GM12878 (cell line): ENCODE measurements at regions not wholly inside any gene's neighbourhood (a gene's known extent, or its start where the extent isn't known, plus 50 kb on each side); places are given as distances from the start of the nearest gene placed in this dataset.

Source experiments
- ATAC-seq: fragments of 200-7000 bp; cut with Tn5 transposase; 3 replicates; pipeline ENCODE4 v1.9.1; 2020; ENCODE audit warnings: mild to moderate bottlenecking, moderate library complexity
- BruUV-seq: library from RNA; stranded (reverse); fragments of 400-500 nt; replicated peaks from 2 replicates; lab custom pipeline; 2021; lab: Mats Ljungman, UMichigan
- CTCF ChIA-PET: fragments of 300-600 bp; sonication (Branson Sonifier 250); formaldehyde crosslinking; extraction: SDS; loops from one replicate; lab custom pipeline; 2021; ENCODE audit warnings: inconsistent platforms; lab: Yijun Ruan, JAX
- POLR2A ChIA-PET: fragments of 350-600 bp; formaldehyde crosslinking; extraction: SDS; loops from one replicate; lab custom pipeline; 2021; ENCODE audit warnings: inconsistent platforms; lab: Charles Lee
- RAD21 ChIA-PET: fragments of 300-600 bp; sonication (Branson Sonifier 250); formaldehyde crosslinking; loops from one replicate; lab custom pipeline; 2023; ENCODE audit warnings: antibody characterized with exemption; ENCODE audit not compliant: unreplicated experiment; lab: Charles Lee
- SMC1A ChIA-PET: fragments of 300-600 bp; sonication (Branson Sonifier 250); formaldehyde crosslinking; loops from one replicate; lab custom pipeline; 2023; ENCODE audit not compliant: unreplicated experiment, uncharacterized antibody; lab: Charles Lee
- DNase-seq: peaks from one replicate; pipeline ENCODE4 v3.0.0-alpha.2; 2011; ENCODE audit warnings: low read depth, low spot score
- FAIRE-seq: peaks from 3 replicates; lab custom pipeline; 2011; peaks lifted over from hg19 to GRCh38; lab: Jason Lieb, UNC
- H2AFZ ChIP-seq: 2 replicates; pipeline ENCODE4 v1.6.0; 2011; ENCODE audit warnings: low read depth, low read length, control low read depth; ENCODE audit not compliant: control insufficient read depth
- H3K27ac ChIP-seq: 2 replicates; pipeline ENCODE4 v1.5.1; 2011; ENCODE audit warnings: control low read depth; ENCODE audit not compliant: control insufficient read depth, insufficient read depth
- H3K27me3 ChIP-seq, 2 experiments: replicated peaks in 1 of 2; 2 replicates each; pipeline versions ENCODE4 v1.6.0 to v1.6.1; 2011; ENCODE audit warnings: low read length in 1 of 2; ENCODE audit not compliant: control insufficient read depth in 2 of 2, insufficient read depth in 2 of 2
- H3K36me3 ChIP-seq, 2 experiments: 2 replicates each; pipeline ENCODE4 v1.5.1; 2011; ENCODE audit warnings: low read length in 1 of 2; ENCODE audit not compliant: control insufficient read depth in 2 of 2, insufficient read depth in 2 of 2
- H3K4me1 ChIP-seq: 2 replicates; pipeline ENCODE4 v1.6.1; 2011; ENCODE audit warnings: mild to moderate bottlenecking, low read length, moderate library complexity, mixed read lengths; ENCODE audit not compliant: control insufficient read depth, insufficient read depth
- H3K4me2 ChIP-seq: 2 replicates; pipeline ENCODE4 v1.6.0; 2011; ENCODE audit warnings: control low read depth; ENCODE audit not compliant: control insufficient read depth, insufficient read depth
- H3K4me3 ChIP-seq: fragments of 200-600 bp; sonication (generic); 2 replicates; pipeline ENCODE4 v1.5.1; 2016
- H3K79me2 ChIP-seq: 2 replicates; pipeline ENCODE4 v1.6.0; 2011; ENCODE audit warnings: low read length; ENCODE audit not compliant: control insufficient read depth, insufficient read depth
- H3K9ac ChIP-seq: 2 replicates; pipeline ENCODE4 v1.8.0; 2011; ENCODE audit warnings: low read length, control low read depth, mixed read lengths; ENCODE audit not compliant: control insufficient read depth, insufficient read depth
- H3K9me3 ChIP-seq: replicated peaks from 3 replicates; pipeline ENCODE4 v1.5.1; 2011; ENCODE audit warnings: mild to moderate bottlenecking, low read length; ENCODE audit not compliant: control insufficient read depth, insufficient read depth
- H4K20me1 ChIP-seq: 2 replicates; pipeline ENCODE4 v1.6.0; 2011; ENCODE audit not compliant: control insufficient read depth, insufficient read depth
- ATF7 ChIP-seq: fragments of 450-650 bp; IDR thresholded peaks from 2 replicates; pipeline ENCODE4 v1.6.1; 2016; ENCODE audit warnings: low read depth, mild to moderate bottlenecking
- CEBPB ChIP-seq, 2 experiments: fragments of 150-350 bp in 1 of 2; IDR thresholded peaks; 2 replicates each; pipeline ENCODE4 v1.6.1; 2012 to 2014; ENCODE audit warnings: low read depth in 2 of 2, low read length in 2 of 2, borderline replicate concordance in 1 of 2, inconsistent platforms in 1 of 2
- ESRRA ChIP-seq: IDR thresholded peaks from 2 replicates; pipeline ENCODE4 v1.6.1; 2012; ENCODE audit warnings: mild to moderate bottlenecking, low read length, improper control_type of control experiment
- IKZF1 ChIP-seq: fragments of 450-650 bp; conservative IDR thresholded peaks from 2 replicates; pipeline ENCODE4 v1.6.1; 2017; ENCODE audit warnings: antibody characterized with exemption, mild to moderate bottlenecking
- KDM1A ChIP-seq: fragments of 200-600 bp; sonication (generic); IDR thresholded peaks from 2 replicates; pipeline ENCODE4 v1.6.1; 2016; ENCODE audit warnings: borderline replicate concordance
- SRF ChIP-seq, 2 experiments: IDR thresholded peaks; 2 replicates each; pipeline ENCODE4 v1.6.1; 2011; ENCODE audit warnings: low read depth in 2 of 2, low read length in 2 of 2, mild to moderate bottlenecking in 1 of 2, moderate library complexity in 1 of 2
- ZNF274 ChIP-seq: IDR thresholded peaks from one replicate; pipeline ENCODE4 v1.8.0; 2011; ENCODE audit not compliant: insufficient read length, insufficient read depth
- WGBS: methylation state at CpG from one replicate; pipeline ENCODE4 v1.1.6; 2016; ENCODE audit warnings: low lambda C conversion rate; ENCODE audit not compliant: insufficient replicate concordance, insufficient coverage; ENCODE audit errors: missing lambda C conversion rate; 5-methylcytosine and 5-hydroxymethylcytosine counted together
- in situ Hi-C: fragments of 300-500 bp; cut with MboI; formaldehyde crosslinking; loops from 9 replicates; pipeline ENCODE4 v1.14.3; 2018; ENCODE audit warnings: mixed read lengths
- intact Hi-C: fragments of 100-400 bp; cut with micrococcal nuclease; formaldehyde crosslinking; loops from one replicate; pipeline ENCODE4 v1.14.2; 2022; ENCODE audit not compliant: unreplicated experiment
- TF ChIP-seq, protein P1 (sequence below): fragments of 450-650 bp; IDR thresholded peaks from 2 replicates; pipeline ENCODE4 v1.6.1; 2017; ENCODE audit warnings: borderline replicate concordance
- TF ChIP-seq, protein P2 (sequence below): fragments of 450-650 bp; IDR thresholded peaks from 2 replicates; pipeline ENCODE4 v1.6.1; 2016; ENCODE audit warnings: mild to moderate bottlenecking
- TF ChIP-seq, protein P3 (sequence below): fragments of 450-650 bp; IDR thresholded peaks from 2 replicates; pipeline ENCODE4 v1.6.1; 2018; ENCODE audit warnings: borderline replicate concordance, mild to moderate bottlenecking; ENCODE audit not compliant: partially characterized antibody
- TF ChIP-seq, protein P4 (sequence below): fragments of 450-650 bp; IDR thresholded peaks from 2 replicates; pipeline ENCODE4 v1.6.1; 2016; ENCODE audit warnings: mild to moderate bottlenecking, moderate library complexity, borderline replicate concordance
- TF ChIP-seq, protein P5 (sequence below): IDR thresholded peaks from 2 replicates; pipeline ENCODE4 v1.6.1; 2011; ENCODE audit warnings: mild to moderate bottlenecking, low read depth, low read length, moderate library complexity; ENCODE audit not compliant: insufficient replicate concordance

DNA sequence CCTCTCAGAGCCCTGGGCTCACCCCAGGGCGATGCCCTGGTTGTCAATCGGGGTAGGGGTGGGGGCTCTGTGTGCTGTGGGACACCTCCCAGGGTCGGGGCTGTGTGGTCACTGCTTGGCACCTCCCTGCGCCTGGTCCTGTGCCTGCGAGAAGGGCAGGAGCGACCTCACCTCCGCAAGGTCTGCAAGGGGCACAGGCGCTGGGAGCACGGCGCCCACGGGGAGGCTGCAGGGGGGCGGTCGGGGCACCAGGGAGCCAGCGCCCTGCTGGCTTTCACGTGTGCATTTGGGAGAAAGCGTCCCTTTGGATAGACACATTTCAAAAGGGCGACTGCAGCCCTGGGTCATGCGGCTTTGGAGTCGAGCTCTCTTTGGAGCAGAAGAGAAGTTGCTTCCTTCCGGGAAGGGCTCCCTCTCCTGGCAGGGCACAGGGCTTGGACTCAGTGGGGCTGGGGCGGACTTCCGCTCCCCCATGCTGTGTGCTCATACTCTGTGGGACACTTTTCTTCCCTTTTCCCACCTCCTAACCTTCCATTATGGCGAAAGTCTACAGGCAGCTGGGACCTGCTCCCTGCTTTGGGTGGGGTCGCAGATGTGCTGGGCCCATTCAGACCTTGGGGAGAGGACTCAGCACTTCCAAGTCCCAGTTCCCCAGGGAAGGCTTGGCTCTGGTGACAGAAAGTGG lies 52.9 kb upstream of the SLC28A3 start:
- intact Hi-C loops, result no loop called here
- RAD21 ChIA-PET, result interaction anchor here (0.8 kb wide), 1 partner anchor 11 kb away, joined by 3 read pairs; no protein-coding TSS in a partner anchor
- POLR2A ChIA-PET, result no interaction called here
- TF ChIP-seq, protein P1, sequence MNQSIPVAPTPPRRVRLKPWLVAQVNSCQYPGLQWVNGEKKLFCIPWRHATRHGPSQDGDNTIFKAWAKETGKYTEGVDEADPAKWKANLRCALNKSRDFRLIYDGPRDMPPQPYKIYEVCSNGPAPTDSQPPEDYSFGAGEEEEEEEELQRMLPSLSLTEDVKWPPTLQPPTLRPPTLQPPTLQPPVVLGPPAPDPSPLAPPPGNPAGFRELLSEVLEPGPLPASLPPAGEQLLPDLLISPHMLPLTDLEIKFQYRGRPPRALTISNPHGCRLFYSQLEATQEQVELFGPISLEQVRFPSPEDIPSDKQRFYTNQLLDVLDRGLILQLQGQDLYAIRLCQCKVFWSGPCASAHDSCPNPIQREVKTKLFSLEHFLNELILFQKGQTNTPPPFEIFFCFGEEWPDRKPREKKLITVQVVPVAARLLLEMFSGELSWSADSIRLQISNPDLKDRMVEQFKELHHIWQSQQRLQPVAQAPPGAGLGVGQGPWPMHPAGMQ, result no peak
- TF ChIP-seq, protein P2, sequence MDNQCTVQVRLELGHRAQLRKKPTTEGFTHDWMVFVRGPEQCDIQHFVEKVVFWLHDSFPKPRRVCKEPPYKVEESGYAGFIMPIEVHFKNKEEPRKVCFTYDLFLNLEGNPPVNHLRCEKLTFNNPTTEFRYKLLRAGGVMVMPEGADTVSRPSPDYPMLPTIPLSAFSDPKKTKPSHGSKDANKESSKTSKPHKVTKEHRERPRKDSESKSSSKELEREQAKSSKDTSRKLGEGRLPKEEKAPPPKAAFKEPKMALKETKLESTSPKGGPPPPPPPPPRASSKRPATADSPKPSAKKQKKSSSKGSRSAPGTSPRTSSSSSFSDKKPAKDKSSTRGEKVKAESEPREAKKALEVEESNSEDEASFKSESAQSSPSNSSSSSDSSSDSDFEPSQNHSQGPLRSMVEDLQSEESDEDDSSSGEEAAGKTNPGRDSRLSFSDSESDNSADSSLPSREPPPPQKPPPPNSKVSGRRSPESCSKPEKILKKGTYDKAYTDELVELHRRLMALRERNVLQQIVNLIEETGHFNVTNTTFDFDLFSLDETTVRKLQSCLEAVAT, result no peak
- TF ChIP-seq, protein P3, sequence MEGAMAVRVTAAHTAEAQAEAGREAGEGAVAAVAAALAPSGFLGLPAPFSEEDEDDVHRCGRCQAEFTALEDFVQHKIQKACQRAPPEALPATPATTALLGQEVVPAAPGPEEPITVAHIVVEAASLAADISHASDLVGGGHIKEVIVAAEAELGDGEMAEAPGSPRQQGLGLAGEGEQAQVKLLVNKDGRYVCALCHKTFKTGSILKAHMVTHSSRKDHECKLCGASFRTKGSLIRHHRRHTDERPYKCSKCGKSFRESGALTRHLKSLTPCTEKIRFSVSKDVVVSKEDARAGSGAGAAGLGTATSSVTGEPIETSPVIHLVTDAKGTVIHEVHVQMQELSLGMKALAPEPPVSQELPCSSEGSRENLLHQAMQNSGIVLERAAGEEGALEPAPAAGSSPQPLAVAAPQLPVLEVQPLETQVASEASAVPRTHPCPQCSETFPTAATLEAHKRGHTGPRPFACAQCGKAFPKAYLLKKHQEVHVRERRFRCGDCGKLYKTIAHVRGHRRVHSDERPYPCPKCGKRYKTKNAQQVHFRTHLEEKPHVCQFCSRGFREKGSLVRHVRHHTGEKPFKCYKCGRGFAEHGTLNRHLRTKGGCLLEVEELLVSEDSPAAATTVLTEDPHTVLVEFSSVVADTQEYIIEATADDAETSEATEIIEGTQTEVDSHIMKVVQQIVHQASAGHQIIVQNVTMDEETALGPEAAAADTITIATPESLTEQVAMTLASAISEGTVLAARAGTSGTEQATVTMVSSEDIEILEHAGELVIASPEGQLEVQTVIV, result no peak
- TF ChIP-seq ESRRA (no peak), IKZF1 (no peak), ATF7 (no peak), KDM1A (no peak), ZNF274 (no peak), CEBPB (IDR thresholded peaks at IDR 0.05; ENCODE audit: borderline replicate concordance in 1 of 2, low read depth in 2 of 2, low read length in 2 of 2) (no peak), SRF (IDR thresholded peaks at IDR 0.05; ENCODE audit: low read depth in 2 of 2, low read length in 2 of 2) (no peak)
- TF ChIP-seq, protein P4, sequence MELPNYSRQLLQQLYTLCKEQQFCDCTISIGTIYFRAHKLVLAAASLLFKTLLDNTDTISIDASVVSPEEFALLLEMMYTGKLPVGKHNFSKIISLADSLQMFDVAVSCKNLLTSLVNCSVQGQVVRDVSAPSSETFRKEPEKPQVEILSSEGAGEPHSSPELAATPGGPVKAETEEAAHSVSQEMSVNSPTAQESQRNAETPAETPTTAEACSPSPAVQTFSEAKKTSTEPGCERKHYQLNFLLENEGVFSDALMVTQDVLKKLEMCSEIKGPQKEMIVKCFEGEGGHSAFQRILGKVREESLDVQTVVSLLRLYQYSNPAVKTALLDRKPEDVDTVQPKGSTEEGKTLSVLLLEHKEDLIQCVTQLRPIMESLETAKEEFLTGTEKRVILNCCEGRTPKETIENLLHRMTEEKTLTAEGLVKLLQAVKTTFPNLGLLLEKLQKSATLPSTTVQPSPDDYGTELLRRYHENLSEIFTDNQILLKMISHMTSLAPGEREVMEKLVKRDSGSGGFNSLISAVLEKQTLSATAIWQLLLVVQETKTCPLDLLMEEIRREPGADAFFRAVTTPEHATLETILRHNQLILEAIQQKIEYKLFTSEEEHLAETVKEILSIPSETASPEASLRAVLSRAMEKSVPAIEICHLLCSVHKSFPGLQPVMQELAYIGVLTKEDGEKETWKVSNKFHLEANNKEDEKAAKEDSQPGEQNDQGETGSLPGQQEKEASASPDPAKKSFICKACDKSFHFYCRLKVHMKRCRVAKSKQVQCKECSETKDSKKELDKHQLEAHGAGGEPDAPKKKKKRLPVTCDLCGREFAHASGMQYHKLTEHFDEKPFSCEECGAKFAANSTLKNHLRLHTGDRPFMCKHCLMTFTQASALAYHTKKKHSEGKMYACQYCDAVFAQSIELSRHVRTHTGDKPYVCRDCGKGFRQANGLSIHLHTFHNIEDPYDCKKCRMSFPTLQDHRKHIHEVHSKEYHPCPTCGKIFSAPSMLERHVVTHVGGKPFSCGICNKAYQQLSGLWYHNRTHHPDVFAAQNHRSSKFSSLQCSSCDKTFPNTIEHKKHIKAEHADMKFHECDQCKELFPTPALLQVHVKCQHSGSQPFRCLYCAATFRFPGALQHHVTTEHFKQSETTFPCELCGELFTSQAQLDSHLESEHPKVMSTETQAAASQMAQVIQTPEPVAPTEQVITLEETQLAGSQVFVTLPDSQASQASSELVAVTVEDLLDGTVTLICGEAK, result no peak
- TF ChIP-seq, protein P5, sequence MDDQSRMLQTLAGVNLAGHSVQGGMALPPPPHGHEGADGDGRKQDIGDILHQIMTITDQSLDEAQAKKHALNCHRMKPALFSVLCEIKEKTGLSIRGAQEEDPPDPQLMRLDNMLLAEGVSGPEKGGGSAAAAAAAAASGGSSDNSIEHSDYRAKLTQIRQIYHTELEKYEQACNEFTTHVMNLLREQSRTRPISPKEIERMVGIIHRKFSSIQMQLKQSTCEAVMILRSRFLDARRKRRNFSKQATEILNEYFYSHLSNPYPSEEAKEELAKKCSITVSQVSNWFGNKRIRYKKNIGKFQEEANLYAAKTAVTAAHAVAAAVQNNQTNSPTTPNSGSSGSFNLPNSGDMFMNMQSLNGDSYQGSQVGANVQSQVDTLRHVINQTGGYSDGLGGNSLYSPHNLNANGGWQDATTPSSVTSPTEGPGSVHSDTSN, result no peak

More for the DNA sequence above, 52.9 kb upstream of the SLC28A3 start:
- Histone ChIP-seq H3K36me3 (no peaks in the 10 kb centered on the region), H3K4me2 (no peak overlapping the region), H3K9ac (no peak overlapping the region), H3K27ac (no peak overlapping the region), H3K9me3 (no peaks in the 10 kb centered on the region), H3K79me2 (no peaks in the 10 kb centered on the region), H3K27me3 (peaks cover 0 to 2% of the 10 kb centered on the region in 2 experiments; a peak in 1 of 4 replicates), H2AFZ (no peak overlapping the region), H4K20me1 (no peaks in the 10 kb centered on the region), H3K4me1 (no peaks in the 10 kb centered on the region), H3K4me3 (no peak overlapping the region)
- no peak for FAIRE-seq
- 73% methylated on average over 24 of the region's 24 CpGs for WGBS
- in situ Hi-C loops, result loop anchor here (10.0 to 25.0 kb wide), 2 partner anchors 271 to 1394 kb away; partner anchors contain the start of gene NTRK2
- no peak for DNase-seq
- CTCF ChIA-PET, result interaction anchor here (0.5 to 1.4 kb wide), 3 partner anchors 10 to 202 kb away, joined by 3 to 4 read pairs (median 3); no protein-coding TSS in a partner anchor
- ATAC-seq, result no peak
- BruUV-seq, result no TSS peak
- SMC1A ChIA-PET, result no interaction called here
